Tibial nerve (tissue), 4 donors: ENCODE measurements at regions not wholly inside any gene's neighbourhood (a gene's known extent, or its start where the extent isn't known, plus 50 kb on each side); places are given as distances from the start of the nearest gene placed in this dataset.

Experiments
- CTCF ChIP-seq, 5 experiments: fragments of 200-600 bp in 3 of 5; fragments of 450-650 bp in 2 of 5; sonication (generic) in 3 of 5; IDR thresholded peaks; one replicate each; pipeline ENCODE4 v1.5.1; 2016 to 2019; ENCODE audit warnings: antibody characterized with exemption in 5 of 5, mild to moderate bottlenecking in 3 of 5, moderate library complexity in 2 of 5
- EP300 ChIP-seq, 2 donors: sonication (generic); formaldehyde crosslinking; IDR thresholded peaks; one replicate each; pipeline ENCODE4 v1.6.1; 2017; ENCODE audit warnings: antibody characterized with exemption in 2 of 2, mild to moderate bottlenecking in 1 of 2
- POLR2A ChIP-seq, 2 donors: fragments of 450-650 bp; IDR thresholded peaks; one replicate each; pipeline ENCODE4 v1.6.1; 2017; ENCODE audit warnings: antibody characterized with exemption in 2 of 2, mild to moderate bottlenecking in 2 of 2, moderate library complexity in 2 of 2

- TF ChIP-seq CTCF (IDR thresholded peaks at IDR 0.05): no peak
- no peak for TF ChIP-seq POLR2A (IDR thresholded peaks at IDR 0.05)
- no peak for TF ChIP-seq EP300 (IDR thresholded peaks at IDR 0.05)
Observed at GRCh38 chr9:80158131-80158530, 586.4 kb downstream of the TLE4 start.
